SIG-M5 treated with dmso at 0.1 percent for 504 hours (cell line): ENCODE measurements at regions not wholly inside any gene's neighbourhood (a gene's known extent, or its start where the extent isn't known, plus 50 kb on each side); places are given as distances from the start of the nearest gene placed in this dataset.
"Not testable (repeated sequence)": the region's sequence is repeated elsewhere in the genome, so short reads cannot be mapped to it uniquely, and the experiment has no call there.

Experiments used
- DNase-seq: peaks from one replicate; lab custom pipeline; 2025; ENCODE audit not compliant: unreplicated experiment; lab: John Stamatoyannopoulos, UW

- no peak for DNase-seq
These were observed 52.7 kb downstream of the KCNA5 start for GRCh38 chr12:5096241-5096924.

DNA sequence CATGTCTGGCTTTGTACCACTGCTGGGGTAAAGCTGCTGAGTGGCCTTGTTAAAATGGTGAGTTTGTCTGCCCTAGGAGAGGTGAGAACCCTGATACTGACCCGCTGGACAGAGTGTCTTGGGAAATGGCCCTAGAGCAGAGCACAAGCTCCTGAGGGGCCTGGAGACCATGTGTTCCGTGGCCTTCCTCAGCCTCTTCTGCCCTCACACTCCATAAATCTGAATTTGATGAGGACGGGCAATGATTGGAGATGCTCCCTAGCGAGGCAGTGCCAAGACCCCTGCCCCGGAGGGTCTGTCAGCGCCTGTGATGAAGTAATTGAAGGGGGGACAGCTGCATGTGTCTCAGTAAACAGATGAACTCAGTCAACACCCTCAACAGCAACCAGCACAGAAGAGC lies 54.1 kb downstream of the KCNA5 start:
- DNase-seq, result no peak

GRCh38 chr12:5099136-5099535 lies 55.5 kb downstream of the KCNA5 start:
- DNase-seq, result no peak

DNA sequence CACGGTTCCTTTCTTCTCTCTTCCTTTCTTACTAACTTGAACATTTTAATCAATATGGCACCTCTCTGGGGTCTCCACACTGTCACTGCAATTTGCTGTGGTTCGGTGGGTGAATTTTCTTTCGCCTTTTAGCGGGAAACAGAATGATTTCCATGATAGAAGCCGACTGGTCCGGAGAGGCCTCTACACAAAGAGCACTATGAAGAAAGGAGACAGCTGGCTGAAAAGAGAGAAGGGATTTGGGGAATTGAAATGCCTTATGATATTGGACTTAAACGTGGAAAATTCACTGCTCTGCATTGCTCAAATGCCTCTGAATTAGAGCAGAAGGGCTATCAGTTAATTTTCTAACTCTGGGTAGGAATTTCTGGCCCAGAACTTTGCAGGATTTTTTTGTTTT lies 55.9 kb downstream of the KCNA5 start:
- DNase-seq, result no peak

DNA sequence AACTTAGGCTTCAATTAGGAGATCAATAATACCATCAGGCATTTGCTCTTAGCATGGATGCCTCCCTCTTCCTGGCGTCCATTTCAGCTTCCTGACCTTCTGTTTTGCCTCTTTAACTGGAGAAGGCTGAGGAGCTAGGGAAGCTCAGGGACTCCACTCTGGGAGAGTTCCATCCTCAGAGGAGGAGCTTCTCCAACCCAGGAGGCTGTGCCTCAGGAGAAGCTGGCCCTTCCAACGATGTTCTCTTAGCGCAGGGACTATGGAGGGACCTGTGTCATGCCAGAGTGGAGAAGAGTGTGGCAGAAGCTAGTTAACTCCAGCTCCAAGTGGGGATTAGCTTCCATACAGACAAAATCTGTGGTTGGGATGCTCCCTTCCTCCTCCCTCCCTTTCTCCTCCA lies 58.0 kb downstream of the KCNA5 start:
- no peak for DNase-seq

GRCh38 chr12:5102261-5102789 lies 58.6 kb downstream of the KCNA5 start:
- no peak for DNase-seq

GRCh38 chr12:5102806-5103205 lies 59.1 kb downstream of the KCNA5 start:
- no peak for DNase-seq

- no peak for DNase-seq
These were observed 66.7 kb downstream of the KCNA5 start for GRCh38 chr12:5110345-5110744.

DNA sequence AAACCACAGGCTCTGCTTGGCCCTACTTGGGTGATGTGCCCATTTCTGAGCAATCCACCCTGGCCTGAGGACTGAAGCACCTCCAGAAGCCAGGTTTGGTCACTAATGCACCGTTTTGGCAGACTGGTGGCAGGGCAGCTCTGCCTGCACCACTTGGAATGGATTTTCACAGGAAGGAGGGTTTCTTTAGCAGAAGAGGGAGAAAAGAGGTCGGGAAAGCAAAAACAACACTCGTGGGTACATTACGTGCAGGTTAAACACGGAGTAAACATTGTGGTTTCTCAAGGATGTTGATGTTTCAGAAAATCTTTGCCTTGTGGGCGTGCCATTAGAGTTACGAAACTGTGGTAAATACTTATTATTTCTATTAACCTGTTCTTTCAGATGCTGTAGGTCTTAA lies 70.8 kb downstream of the KCNA5 start:
- DNase-seq, result no peak

DNA sequence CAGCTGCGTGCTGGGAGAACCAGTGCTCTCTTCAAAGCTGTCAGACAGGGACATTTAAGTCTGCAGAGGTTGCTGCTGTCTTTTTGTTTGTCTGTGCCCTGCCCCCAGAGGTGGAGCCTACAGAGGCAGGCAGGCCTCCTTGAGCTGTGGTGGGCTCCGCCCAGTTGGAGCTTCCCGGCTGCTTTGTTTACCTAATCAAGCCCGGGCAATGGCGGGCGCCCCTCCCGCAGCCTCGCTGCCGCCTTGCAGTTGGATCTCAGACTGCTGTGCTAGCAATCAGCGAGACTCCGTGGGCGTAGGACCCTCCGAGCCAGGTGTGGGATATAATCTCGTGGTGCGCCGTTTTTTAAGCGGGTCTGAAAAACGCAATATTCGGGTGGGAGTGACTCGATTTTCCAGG lies 78.1 kb downstream of the KCNA5 start:
- DNase-seq, result not testable (repeated sequence)

DNA sequence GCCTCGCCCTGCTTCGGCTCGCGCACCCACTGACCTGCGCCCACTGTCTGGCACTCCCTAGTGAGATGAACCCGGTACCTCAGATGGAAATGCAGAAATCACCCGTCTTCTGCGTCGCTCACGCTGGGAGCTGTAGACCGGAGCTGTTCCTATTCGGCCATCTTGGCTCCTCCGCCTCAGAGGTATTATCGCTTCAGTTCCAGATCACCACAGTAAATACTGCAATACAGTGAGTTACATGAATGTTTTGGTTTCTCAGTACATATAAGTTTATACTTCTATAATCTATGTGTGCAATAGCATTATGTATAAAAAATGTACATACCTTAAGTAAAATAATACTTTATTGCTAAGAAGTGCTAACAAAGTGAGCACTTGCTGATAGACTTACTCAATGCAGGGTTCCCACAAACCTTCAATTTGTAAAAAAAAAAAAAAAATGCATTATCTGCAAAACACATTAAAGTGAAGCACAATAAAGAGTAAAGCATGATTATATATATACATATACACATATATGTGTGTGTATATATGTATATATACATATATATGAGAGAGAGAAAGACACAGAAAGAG lies 78.7 kb downstream of the KCNA5 start:
- DNase-seq, result not testable (repeated sequence)

DNA sequence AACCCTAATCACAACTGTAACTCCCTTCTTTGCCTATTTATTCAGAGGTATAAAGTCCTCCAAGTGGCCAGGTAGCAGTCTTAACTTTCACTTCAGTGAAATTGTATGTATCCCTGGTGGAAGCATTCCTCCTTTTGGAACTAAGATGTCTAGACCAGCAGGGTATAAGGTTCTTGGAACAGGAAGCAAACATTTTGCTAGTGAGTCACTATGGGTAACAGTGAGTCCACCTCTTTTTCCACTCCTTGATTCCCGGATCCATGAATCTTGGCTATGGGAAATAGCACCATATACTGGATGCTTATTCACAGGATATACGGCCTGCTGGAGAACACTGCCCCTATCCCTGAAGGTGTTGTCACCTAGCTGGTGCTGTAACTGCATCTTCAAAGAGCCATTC lies 80.2 kb downstream of the KCNA5 start:
- DNase-seq, result no peak

- no peak for DNase-seq
These were observed 80.7 kb downstream of the KCNA5 start for GRCh38 chr12:5124401-5124800.

- no peak for DNase-seq
These were observed 91.3 kb downstream of the KCNA5 start for GRCh38 chr12:5134861-5135525.

- DNase-seq, result no peak
These were observed 94.6 kb downstream of the KCNA5 start for GRCh38 chr12:5138256-5138655.

DNA sequence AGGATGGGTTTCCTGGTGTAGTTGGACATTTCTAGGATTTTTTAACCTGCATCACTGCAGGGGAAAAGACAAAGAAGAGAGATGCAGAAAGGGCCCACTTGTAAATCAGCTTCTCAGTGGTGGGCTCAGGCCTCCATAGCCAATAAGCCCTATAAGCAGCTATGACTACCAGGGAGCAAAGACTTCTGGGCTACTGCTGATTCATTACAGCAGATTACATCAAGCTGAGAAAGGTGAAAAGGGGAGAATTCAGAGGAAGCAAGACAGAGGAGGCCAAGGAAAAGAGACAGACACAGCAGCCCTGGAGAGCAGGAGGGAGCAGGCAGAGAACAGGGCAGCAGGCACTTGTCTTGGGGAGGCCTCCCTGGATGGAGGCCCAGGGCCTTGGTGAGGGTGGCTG lies 95.2 kb downstream of the KCNA5 start:
- no peak for DNase-seq

- no peak for DNase-seq
These were observed 96.1 kb downstream of the KCNA5 start for GRCh38 chr12:5139751-5140150.

DNA sequence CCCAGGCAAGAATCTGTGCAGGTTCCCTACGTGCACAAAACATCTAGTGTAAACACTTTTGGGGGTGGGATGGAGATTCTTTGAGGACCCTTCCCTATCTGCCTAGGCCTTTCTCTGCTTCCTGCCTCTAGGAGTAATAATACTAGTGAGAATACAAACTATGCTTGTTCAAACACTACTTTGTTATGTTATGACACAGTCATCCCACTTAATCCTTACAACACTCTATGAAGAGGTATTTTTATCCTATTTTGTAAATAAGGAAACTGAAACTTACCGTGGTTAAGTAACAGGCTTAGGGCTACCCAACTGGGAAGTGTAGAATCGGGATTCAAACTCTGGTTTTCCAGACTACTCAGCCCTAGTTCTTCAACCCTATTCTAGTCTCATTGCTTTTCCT lies 96.5 kb downstream of the KCNA5 start:
- no peak for DNase-seq

GRCh38 chr12:5148880-5149279 lies 105.2 kb downstream of the KCNA5 start:
- DNase-seq, result no peak

DNA sequence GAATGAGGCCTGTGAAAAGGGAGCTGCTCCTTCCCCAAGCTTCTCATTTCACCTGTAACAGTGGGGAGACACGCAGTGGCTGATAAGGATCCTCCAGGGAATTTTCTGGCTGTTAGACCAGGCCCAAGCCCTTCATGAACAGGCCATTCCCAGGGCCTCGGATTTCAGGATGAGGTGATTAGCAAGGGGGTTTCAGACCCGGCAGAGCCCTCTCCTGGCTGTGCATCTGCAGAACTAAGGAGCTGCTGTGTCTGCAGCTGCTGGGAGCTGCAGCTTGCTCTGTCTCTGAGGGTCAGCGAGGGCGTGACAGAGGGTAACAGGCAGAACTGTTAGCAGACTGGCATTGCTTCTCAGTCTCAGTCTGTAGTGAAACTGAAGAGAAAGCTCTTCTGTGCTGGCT lies 110.4 kb downstream of the KCNA5 start:
- DNase-seq, result no peak

DNA sequence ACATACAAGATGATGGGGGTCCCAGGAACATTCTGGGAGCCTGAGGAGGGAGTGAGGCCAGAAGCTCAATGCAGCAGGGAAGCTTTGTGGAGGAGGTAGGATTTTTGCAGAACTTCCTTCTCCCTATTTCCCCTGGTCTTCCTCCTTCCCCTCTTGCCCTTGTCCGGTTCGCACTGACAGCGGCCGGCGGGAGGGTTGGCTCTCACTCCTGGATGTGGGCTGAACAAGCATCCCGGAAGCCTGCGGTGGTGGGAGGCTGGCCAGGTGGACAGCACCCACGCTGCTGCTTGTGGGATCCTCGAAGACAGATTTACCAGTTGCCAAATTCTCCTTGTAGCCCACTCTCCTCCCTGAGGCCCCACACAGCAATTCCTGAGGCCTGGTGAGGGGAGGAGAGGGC lies 112.2 kb downstream of the KCNA5 start:
- DNase-seq, result no peak

GRCh38 chr12:5160827-5161226 lies 117.1 kb downstream of the KCNA5 start:
- DNase-seq, result no peak
